ENCODE measurements at regions not wholly inside any gene's neighbourhood (a gene's known extent, or its start where the extent isn't known, plus 50 kb on each side); places are given as distances from the start of the nearest gene placed in this dataset.

DNA sequence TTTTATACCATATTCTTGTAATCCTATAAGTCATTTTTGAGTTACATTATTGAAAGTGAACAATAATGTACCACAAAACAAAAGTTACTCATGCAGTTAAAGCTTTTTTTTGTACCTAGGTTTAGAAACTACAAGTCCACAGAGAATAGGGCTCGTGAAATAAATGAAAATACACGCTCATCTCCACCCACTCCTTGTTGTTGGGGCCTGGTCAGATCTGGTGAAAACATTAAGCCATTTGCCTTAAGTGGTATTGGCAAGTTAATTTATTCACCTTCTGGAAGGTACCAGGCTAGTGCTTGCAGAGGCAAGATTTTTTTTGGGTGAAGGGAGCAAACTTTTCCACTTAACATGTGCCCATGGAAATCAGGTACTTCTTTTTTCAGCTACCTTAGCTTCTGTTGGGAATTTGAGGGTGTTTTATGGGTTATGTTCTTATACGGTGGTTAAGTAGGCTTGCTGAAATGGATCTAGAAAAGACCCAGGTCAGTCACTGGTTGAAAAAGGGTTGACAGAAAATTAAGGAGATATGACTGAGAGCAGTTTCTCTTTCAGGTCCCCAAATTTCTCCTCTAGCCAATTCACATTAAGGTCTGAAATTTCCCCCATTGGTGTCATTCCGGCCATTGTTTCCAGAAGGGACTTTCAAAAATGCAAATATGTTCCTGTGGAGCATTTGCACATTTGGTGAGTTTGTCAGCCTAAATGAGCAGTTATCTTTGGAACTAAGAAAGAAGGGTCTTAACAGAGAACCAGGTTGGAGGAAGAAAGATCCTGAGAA is 143.3 kb downstream of the KCNRG start:
- Mint-ChIP-seq H3K36me3 (ENCODE audit: low read depth) (no peaks in the 10 kb centered on the region), H3K4me1 (ENCODE audit: low read depth) (no peaks in the 10 kb centered on the region)

DNA sequence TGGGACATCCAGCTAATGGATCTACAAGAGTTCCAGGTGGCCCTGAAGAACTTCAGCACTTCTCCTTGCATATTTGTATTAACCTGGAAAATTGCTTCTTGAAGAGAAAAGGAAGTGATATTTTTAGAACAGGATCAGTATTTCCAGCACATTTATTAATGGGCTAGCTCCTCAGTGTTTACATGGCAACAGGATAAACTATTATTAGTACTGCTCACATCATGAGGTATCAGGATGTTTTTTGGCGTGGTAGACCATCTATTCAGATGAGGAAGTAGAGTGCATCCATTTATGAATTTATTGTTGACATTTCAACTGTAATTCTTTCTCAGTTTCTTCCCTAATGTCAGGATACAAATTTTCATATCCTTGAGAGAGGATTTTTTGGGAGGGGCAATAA is 144.4 kb downstream of the KCNRG start:
- ATAC-seq, result no peak
- CTCF ChIA-PET, result interaction anchor here (2.3 kb wide), 1 partner anchor 10 kb away, joined by 5 read pairs; no protein-coding TSS in a partner anchor
- intact Hi-C loops (cut with micrococcal nuclease), result no loop called here
- H3K27me3 Mint-ChIP-seq, result peaks cover 5% of the 10 kb centered on the region
- no peaks in the 10 kb centered on the region for H3K36me3 Mint-ChIP-seq (ENCODE audit: low read depth)
- POLR2A ChIA-PET, result no interaction called here
- no peak overlapping the region for H3K4me3 Mint-ChIP-seq
- H3K4me1 Mint-ChIP-seq (ENCODE audit: low read depth), result no peaks in the 10 kb centered on the region
- TF ChIP-seq, protein P1, sequence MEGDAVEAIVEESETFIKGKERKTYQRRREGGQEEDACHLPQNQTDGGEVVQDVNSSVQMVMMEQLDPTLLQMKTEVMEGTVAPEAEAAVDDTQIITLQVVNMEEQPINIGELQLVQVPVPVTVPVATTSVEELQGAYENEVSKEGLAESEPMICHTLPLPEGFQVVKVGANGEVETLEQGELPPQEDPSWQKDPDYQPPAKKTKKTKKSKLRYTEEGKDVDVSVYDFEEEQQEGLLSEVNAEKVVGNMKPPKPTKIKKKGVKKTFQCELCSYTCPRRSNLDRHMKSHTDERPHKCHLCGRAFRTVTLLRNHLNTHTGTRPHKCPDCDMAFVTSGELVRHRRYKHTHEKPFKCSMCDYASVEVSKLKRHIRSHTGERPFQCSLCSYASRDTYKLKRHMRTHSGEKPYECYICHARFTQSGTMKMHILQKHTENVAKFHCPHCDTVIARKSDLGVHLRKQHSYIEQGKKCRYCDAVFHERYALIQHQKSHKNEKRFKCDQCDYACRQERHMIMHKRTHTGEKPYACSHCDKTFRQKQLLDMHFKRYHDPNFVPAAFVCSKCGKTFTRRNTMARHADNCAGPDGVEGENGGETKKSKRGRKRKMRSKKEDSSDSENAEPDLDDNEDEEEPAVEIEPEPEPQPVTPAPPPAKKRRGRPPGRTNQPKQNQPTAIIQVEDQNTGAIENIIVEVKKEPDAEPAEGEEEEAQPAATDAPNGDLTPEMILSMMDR (IDR thresholded peaks at IDR 0.05), result no peak
- H3K9me3 Mint-ChIP-seq, result no peaks in the 10 kb centered on the region
- no peak overlapping the region for H3K27ac Mint-ChIP-seq
- no peak for DNase-seq

More for the DNA sequence above, 143.3 kb downstream of the KCNRG start:
- DNase-seq (no peak), ATAC-seq (no peak)
- TF ChIP-seq, protein P1 (IDR thresholded peaks at IDR 0.05), result no peak
- POLR2A ChIA-PET, result no interaction called here
- H3K9me3 Mint-ChIP-seq, result no peaks in the 10 kb centered on the region
- intact Hi-C loops (cut with micrococcal nuclease), result no loop called here
- CTCF ChIA-PET, result interaction anchor here (2.3 kb wide), 1 partner anchor 9 kb away, joined by 5 read pairs; no protein-coding TSS in a partner anchor
- no peak overlapping the region for H3K27ac Mint-ChIP-seq
- H3K27me3 Mint-ChIP-seq, result peaks cover 3% of the 10 kb centered on the region
- H3K4me3 Mint-ChIP-seq, result no peak overlapping the region

DNA sequence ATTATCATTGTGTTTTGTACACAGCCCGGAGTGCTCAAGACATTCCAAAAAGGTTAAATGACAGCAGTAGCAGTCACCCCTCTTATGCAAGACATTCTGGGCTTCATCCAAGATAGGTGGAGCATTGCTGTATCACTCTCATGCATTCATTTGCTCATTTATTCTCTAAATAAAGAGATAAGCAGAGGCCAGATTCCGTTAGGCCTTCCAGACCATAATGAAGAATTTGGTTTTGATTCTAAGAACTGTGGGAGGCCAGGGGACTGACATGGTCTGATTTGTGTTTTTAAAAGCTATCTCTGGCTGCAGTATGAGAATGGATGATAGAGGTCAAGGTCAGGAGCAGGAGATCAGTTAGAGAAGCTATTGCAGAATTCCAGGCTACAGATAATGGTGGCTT is 145.8 kb downstream of the KCNRG start:
- DNase-seq (no peak), ATAC-seq (no peak)
- H3K4me1 Mint-ChIP-seq (ENCODE audit: low read depth), result no peaks in the 10 kb centered on the region
- ChIA-PET CTCF (interaction anchor here (1.8 kb wide), 1 partner anchor 76 kb away, joined by 5 read pairs; no protein-coding TSS in a partner anchor), POLR2A (no interaction called here)
- peaks cover 5% of the 10 kb centered on the region for H3K27me3 Mint-ChIP-seq
- intact Hi-C loops (cut with micrococcal nuclease), result no loop called here
- no peak overlapping the region for H3K4me3 Mint-ChIP-seq
- no peaks in the 10 kb centered on the region for H3K36me3 Mint-ChIP-seq (ENCODE audit: low read depth)
- TF ChIP-seq, protein P1 (IDR thresholded peaks at IDR 0.05), result no peak
- no peaks in the 10 kb centered on the region for H3K9me3 Mint-ChIP-seq
- no peak overlapping the region for H3K27ac Mint-ChIP-seq

DNA sequence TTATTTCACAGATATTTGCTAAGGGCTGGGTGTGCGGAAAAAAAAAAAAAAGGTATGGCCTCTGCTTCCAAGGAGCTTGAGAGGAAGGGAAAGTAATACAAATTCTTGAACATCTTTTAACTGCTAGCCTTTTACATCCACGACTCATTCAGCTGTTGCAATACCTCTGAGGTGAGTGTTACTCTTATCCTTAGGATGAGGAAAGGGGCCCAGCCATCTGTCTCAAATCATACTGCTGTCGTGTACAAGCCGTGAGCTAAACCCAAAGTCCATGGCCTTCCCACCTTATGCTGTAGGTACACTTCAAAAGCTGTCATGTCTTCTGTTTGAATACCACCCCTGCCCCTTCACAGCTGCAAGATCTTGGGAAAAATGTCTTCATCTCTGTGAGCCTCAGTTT is 146.8 kb downstream of the KCNRG start:
- Mint-ChIP-seq H3K9me3 (peaks cover 1% of the 10 kb centered on the region), H3K27me3 (peaks cover 6% of the 10 kb centered on the region), H3K27ac (no peak overlapping the region), H3K36me3 (ENCODE audit: low read depth) (no peaks in the 10 kb centered on the region), H3K4me3 (no peak overlapping the region), H3K4me1 (ENCODE audit: low read depth) (no peaks in the 10 kb centered on the region)
- ATAC-seq, result no peak
- intact Hi-C loops (cut with micrococcal nuclease), result no loop called here
- TF ChIP-seq, protein P1 (IDR thresholded peaks at IDR 0.05), result no peak
- POLR2A ChIA-PET, result no interaction called here
- CTCF ChIA-PET, result interaction anchor here (1.1 kb wide), 2 partner anchors 27 to 77 kb away, joined by 3 read pairs; no protein-coding TSS in a partner anchor
- DNase-seq, result no peak

DNA sequence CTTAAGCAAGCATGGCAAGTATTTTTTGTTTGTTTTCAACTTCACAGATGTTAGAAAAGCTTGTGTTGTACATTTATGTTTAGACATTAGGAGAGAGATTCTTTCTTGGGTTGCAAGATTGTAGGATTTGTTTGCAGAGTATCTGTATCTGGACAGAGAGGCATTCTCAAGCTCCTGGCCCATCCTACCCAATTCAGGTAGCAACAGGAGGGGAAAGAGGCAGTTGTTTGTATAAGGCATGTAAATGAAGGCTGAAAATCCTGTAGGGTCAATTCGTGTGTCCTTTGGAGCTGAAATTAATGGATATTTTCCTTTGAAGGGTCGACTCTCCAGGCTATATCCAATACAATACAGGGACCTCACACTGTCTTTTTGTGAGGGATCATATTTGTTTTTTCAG is 147.3 kb downstream of the KCNRG start:
- H3K4me1 Mint-ChIP-seq (ENCODE audit: low read depth), result peaks cover 4% of the 10 kb centered on the region
- ChIA-PET POLR2A (no interaction called here), CTCF (interaction anchor here (1.1 kb wide), 2 partner anchors 27 to 78 kb away, joined by 3 read pairs; no protein-coding TSS in a partner anchor)
- no peak for DNase-seq
- intact Hi-C loops (cut with micrococcal nuclease), result no loop called here
- peaks cover 6% of the 10 kb centered on the region for H3K27me3 Mint-ChIP-seq
- TF ChIP-seq, protein P1 (IDR thresholded peaks at IDR 0.05), result no peak
- no peak overlapping the region for H3K4me3 Mint-ChIP-seq
- peaks cover 1% of the 10 kb centered on the region for H3K9me3 Mint-ChIP-seq
- ATAC-seq, result no peak
- H3K27ac Mint-ChIP-seq, result no peak overlapping the region
- no peaks in the 10 kb centered on the region for H3K36me3 Mint-ChIP-seq (ENCODE audit: low read depth)
